ENCODE measurements at regions not wholly inside any gene's neighbourhood (a gene's known extent, or its start where the extent isn't known, plus 50 kb on each side); places are given as distances from the start of the nearest gene placed in this dataset.

- H3K4me1 ChIP-seq (ENCODE audit: insufficient read depth, poor library complexity, severe bottlenecking): no peaks in the 10 kb centered on the region
- no peak overlapping the region for H3K4me3 ChIP-seq (ENCODE audit: severe bottlenecking)
- no peak for ATAC-seq (ENCODE audit: low read depth)
Measured at GRCh38 chr3:82509951-82510603, 748.6 kb upstream of the GBE1 start.

GRCh38 chr3:82509106-82509842 lies 747.8 kb upstream of the GBE1 start:
- Histone ChIP-seq H3K27me3 (ENCODE audit: insufficient read depth, poor library complexity, severe bottlenecking) (no peaks in the 10 kb centered on the region), H3K4me1 (ENCODE audit: insufficient read depth, poor library complexity, severe bottlenecking) (no peaks in the 10 kb centered on the region), H3K27ac (ENCODE audit: poor library complexity, severe bottlenecking) (no peak overlapping the region), H3K36me3 (ENCODE audit: low read depth) (no peaks in the 10 kb centered on the region), H3K9me3 (ENCODE audit: severe bottlenecking) (no peaks in the 10 kb centered on the region), H3K4me3 (ENCODE audit: severe bottlenecking) (no peak overlapping the region)
- no peak; the same call in 2 of the 3 replicates for ATAC-seq (ENCODE audit: low read depth)
- TF ChIP-seq, protein P1, sequence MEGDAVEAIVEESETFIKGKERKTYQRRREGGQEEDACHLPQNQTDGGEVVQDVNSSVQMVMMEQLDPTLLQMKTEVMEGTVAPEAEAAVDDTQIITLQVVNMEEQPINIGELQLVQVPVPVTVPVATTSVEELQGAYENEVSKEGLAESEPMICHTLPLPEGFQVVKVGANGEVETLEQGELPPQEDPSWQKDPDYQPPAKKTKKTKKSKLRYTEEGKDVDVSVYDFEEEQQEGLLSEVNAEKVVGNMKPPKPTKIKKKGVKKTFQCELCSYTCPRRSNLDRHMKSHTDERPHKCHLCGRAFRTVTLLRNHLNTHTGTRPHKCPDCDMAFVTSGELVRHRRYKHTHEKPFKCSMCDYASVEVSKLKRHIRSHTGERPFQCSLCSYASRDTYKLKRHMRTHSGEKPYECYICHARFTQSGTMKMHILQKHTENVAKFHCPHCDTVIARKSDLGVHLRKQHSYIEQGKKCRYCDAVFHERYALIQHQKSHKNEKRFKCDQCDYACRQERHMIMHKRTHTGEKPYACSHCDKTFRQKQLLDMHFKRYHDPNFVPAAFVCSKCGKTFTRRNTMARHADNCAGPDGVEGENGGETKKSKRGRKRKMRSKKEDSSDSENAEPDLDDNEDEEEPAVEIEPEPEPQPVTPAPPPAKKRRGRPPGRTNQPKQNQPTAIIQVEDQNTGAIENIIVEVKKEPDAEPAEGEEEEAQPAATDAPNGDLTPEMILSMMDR (IDR thresholded peaks at IDR 0.05; ENCODE audit: poor library complexity, severe bottlenecking): no peak
- no peak for DNase-seq (ENCODE audit: low spot score)

More at GRCh38 chr3:82509951-82510603, 748.6 kb upstream of the GBE1 start:
- Histone ChIP-seq H3K27ac (ENCODE audit: poor library complexity, severe bottlenecking) (no peak overlapping the region), H3K36me3 (ENCODE audit: low read depth) (no peaks in the 10 kb centered on the region), H3K27me3 (ENCODE audit: insufficient read depth, poor library complexity, severe bottlenecking) (no peaks in the 10 kb centered on the region), H3K9me3 (ENCODE audit: severe bottlenecking) (no peaks in the 10 kb centered on the region)
- TF ChIP-seq, protein P1 (IDR thresholded peaks at IDR 0.05; ENCODE audit: poor library complexity, severe bottlenecking): no peak
- DNase-seq (ENCODE audit: low spot score): no peak

- Histone ChIP-seq H3K9me3 (ENCODE audit: severe bottlenecking) (no peaks in the 10 kb centered on the region), H3K27me3 (ENCODE audit: insufficient read depth, poor library complexity, severe bottlenecking) (no peaks in the 10 kb centered on the region), H3K4me1 (ENCODE audit: insufficient read depth, poor library complexity, severe bottlenecking) (no peaks in the 10 kb centered on the region), H3K36me3 (ENCODE audit: low read depth) (no peaks in the 10 kb centered on the region), H3K27ac (ENCODE audit: poor library complexity, severe bottlenecking) (no peak overlapping the region), H3K4me3 (ENCODE audit: severe bottlenecking) (no peak overlapping the region)
- DNase-seq (ENCODE audit: low spot score) (no peak), ATAC-seq (ENCODE audit: low read depth) (no peak)
- TF ChIP-seq, protein P1 (IDR thresholded peaks at IDR 0.05; ENCODE audit: poor library complexity, severe bottlenecking): no peak
Measured at GRCh38 chr3:82506204-82506603, 744.8 kb upstream of the GBE1 start.

- DNase-seq (ENCODE audit: low spot score): peak; percentile 29
- Histone ChIP-seq H3K36me3 (ENCODE audit: low read depth) (no peaks in the 10 kb centered on the region), H3K27me3 (ENCODE audit: insufficient read depth, poor library complexity, severe bottlenecking) (no peaks in the 10 kb centered on the region), H3K4me3 (ENCODE audit: severe bottlenecking) (no peak overlapping the region), H3K27ac (ENCODE audit: poor library complexity, severe bottlenecking) (no peak overlapping the region), H3K9me3 (ENCODE audit: severe bottlenecking) (no peaks in the 10 kb centered on the region), H3K4me1 (ENCODE audit: insufficient read depth, poor library complexity, severe bottlenecking) (no peaks in the 10 kb centered on the region)
- no peak for ATAC-seq (ENCODE audit: low read depth)
- TF ChIP-seq, protein P1 (IDR thresholded peaks at IDR 0.05; ENCODE audit: poor library complexity, severe bottlenecking): no peak
Measured at GRCh38 chr3:82505079-82505756, 743.8 kb upstream of the GBE1 start.
